ENCODE measurements at regions not wholly inside any gene's neighbourhood (a gene's known extent, or its start where the extent isn't known, plus 50 kb on each side); places are given as distances from the start of the nearest gene placed in this dataset.

DNA sequence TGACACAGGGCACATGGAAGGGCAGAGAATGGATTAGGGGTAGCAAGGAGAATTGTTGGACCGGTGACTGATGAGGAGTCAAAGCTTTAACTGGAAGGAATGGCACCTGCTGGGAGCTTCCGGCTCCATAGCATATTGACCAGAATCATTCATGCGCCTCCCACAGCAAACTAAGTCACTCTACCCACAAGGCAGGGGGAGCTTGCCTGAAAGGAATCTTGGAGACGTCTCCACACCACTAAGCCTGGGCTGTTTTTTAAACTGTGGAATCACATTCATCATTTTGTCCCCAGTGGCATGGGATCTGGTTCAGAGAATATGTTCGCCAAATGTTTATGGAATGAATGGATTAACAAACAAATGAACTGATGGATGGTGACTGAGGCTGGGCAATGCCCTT, 57.0 kb upstream of the ITGA11 start:
- TF ChIP-seq EZH2 (IDR thresholded peaks at IDR 0.05; ENCODE audit: low read length) = no peak
- TF ChIP-seq, protein P1, sequence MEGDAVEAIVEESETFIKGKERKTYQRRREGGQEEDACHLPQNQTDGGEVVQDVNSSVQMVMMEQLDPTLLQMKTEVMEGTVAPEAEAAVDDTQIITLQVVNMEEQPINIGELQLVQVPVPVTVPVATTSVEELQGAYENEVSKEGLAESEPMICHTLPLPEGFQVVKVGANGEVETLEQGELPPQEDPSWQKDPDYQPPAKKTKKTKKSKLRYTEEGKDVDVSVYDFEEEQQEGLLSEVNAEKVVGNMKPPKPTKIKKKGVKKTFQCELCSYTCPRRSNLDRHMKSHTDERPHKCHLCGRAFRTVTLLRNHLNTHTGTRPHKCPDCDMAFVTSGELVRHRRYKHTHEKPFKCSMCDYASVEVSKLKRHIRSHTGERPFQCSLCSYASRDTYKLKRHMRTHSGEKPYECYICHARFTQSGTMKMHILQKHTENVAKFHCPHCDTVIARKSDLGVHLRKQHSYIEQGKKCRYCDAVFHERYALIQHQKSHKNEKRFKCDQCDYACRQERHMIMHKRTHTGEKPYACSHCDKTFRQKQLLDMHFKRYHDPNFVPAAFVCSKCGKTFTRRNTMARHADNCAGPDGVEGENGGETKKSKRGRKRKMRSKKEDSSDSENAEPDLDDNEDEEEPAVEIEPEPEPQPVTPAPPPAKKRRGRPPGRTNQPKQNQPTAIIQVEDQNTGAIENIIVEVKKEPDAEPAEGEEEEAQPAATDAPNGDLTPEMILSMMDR (optimal IDR thresholded peaks at IDR 0.05 in 1 of 3, IDR thresholded peaks at IDR 0.05 in 1 of 3, conservative IDR thresholded peaks at IDR 0.05 in 1 of 3; ENCODE audit: extremely low read depth in 1 of 3, insufficient read depth in 2 of 3, low read length in 3 of 3) = no peak
